H1 (cell line): ENCODE measurements at regions not wholly inside any gene's neighbourhood (a gene's known extent, or its start where the extent isn't known, plus 50 kb on each side); places are given as distances from the start of the nearest gene placed in this dataset.

Source experiments
- CTCF ChIA-PET: fragments of 300-600 bp; sonication (Branson Sonifier 250); formaldehyde crosslinking; loops from one replicate; lab custom pipeline; 2021; ENCODE audit not compliant: partially characterized antibody; lab: Charles Lee
- POLR2A ChIA-PET: fragments of 300-600 bp; sonication (Branson Sonifier 250); formaldehyde crosslinking; loops from one replicate; lab custom pipeline; 2021; ENCODE audit warnings: inconsistent platforms; ENCODE audit not compliant: partially characterized antibody; lab: Charles Lee
- DNase-seq, 2 experiments: peaks; one replicate each; pipeline versions ENCODE4 v3.0.0 to v3.0.0-alpha.2; 2010 to 2022; ENCODE audit warnings: low spot score in 2 of 2, low read depth in 1 of 2, mixed read lengths in 1 of 2
- FAIRE-seq: peaks from 2 replicates; lab custom pipeline; 2011; peaks lifted over from hg19 to GRCh38; lab: Jason Lieb, UNC
- H2AFZ ChIP-seq: 2 replicates; pipeline ENCODE4 v1.8.1; 2012; ENCODE audit warnings: low read length, inconsistent platforms
- H2AK5ac ChIP-seq: 2 replicates; pipeline ENCODE4 v1.6.1; 2013; ENCODE audit warnings: low read depth, low read length
- H2BK120ac ChIP-seq: replicated peaks from 2 replicates; pipeline ENCODE3; 2013; ENCODE audit warnings: low read depth, low read length, inconsistent platforms
- H2BK12ac ChIP-seq: 2 replicates; pipeline ENCODE4 v1.6.1; 2013; ENCODE audit warnings: low read depth, low read length
- H2BK15ac ChIP-seq: 2 replicates; pipeline ENCODE4 v1.6.1; 2013; ENCODE audit warnings: low read length
- H2BK20ac ChIP-seq: 2 replicates; pipeline ENCODE4 v1.6.1; 2013; ENCODE audit warnings: low read length
- H2BK5ac ChIP-seq: 2 replicates; pipeline ENCODE4 v1.6.1; 2013; ENCODE audit warnings: low read depth, low read length
- H3K14ac ChIP-seq: 2 replicates; pipeline ENCODE4 v1.6.1; 2013; ENCODE audit warnings: inconsistent platforms; ENCODE audit not compliant: insufficient read length
- H3K18ac ChIP-seq: 2 replicates; pipeline ENCODE4 v1.6.1; 2013; ENCODE audit warnings: low read length; ENCODE audit errors: extremely low read depth
- H3K23ac ChIP-seq: 2 replicates; pipeline ENCODE4 v1.6.1; 2013; ENCODE audit warnings: inconsistent platforms; ENCODE audit not compliant: insufficient read length
- H3K23me2 ChIP-seq: 2 replicates; pipeline ENCODE4 v1.6.1; 2013; ENCODE audit warnings: low read depth, low read length
- H3K27ac ChIP-seq: 2 replicates; pipeline ENCODE4 v1.6.1; 2011; ENCODE audit warnings: low read depth, low read length, inconsistent platforms
- H3K27me3 ChIP-seq, 4 experiments: replicated peaks in 1 of 4; 1 replicate in 1 of 4; 2 replicates in 3 of 4; pipeline versions ENCODE4 v1.6.1 to v1.8.1; 2011 to 2013; ENCODE audit warnings: low read length in 3 of 4, mild to moderate bottlenecking in 3 of 4, inconsistent platforms in 2 of 4, mixed read lengths in 2 of 4, moderate library complexity in 1 of 4; ENCODE audit not compliant: control insufficient read depth in 3 of 4, insufficient read depth in 3 of 4; ENCODE audit errors: extremely low read depth in 1 of 4
- H3K36me3 ChIP-seq, 4 experiments: 2 replicates each; pipeline versions ENCODE4 v1.6.1 to v1.8.1; 2011 to 2013; ENCODE audit warnings: mild to moderate bottlenecking in 4 of 4, low read length in 3 of 4, moderate library complexity in 2 of 4, control low read depth in 1 of 4, inconsistent platforms in 1 of 4; ENCODE audit not compliant: insufficient read depth in 4 of 4, control insufficient read depth in 2 of 4
- H3K4ac ChIP-seq: replicated peaks from 2 replicates; pipeline ENCODE3; 2013; ENCODE audit warnings: low read length, low read depth, mixed read lengths, inconsistent platforms; ENCODE audit not compliant: insufficient read length
- H3K4me1 ChIP-seq, 4 experiments: replicated peaks in 1 of 4; 1 replicate in 1 of 4; 2 replicates in 3 of 4; pipeline versions ENCODE4 v1.6.1 to v1.8.1; 2011 to 2013; ENCODE audit warnings: low read length in 3 of 4, inconsistent platforms in 2 of 4, mixed read lengths in 1 of 4; ENCODE audit not compliant: insufficient read depth in 4 of 4, control insufficient read depth in 3 of 4
- H3K4me2 ChIP-seq, 2 experiments: 2 replicates each; pipeline versions ENCODE4 v1.6.1 to v1.8.1; 2011 to 2013; ENCODE audit warnings: low read depth in 2 of 2, low read length in 2 of 2, control low read depth in 1 of 2, inconsistent platforms in 1 of 2, mild to moderate bottlenecking in 1 of 2; ENCODE audit not compliant: insufficient read depth in 1 of 2
- H3K4me3 ChIP-seq, 4 experiments: fragments of 200-600, 300-600 bp in 1 of 4; sonication (generic), shearing (Covaris generic), sonication (Bioruptor Twin) in 1 of 4; 2 replicates each; pipeline versions ENCODE4 v1.5.1 to v1.8.1; 2011 to 2016; ENCODE audit warnings: low read length in 4 of 4, low read depth in 3 of 4, control low read depth in 2 of 4, inconsistent platforms in 2 of 4, mild to moderate bottlenecking in 2 of 4, mixed read lengths in 1 of 4, moderate library complexity in 1 of 4; ENCODE audit not compliant: insufficient read depth in 2 of 4; ENCODE audit errors: extremely low read depth in 1 of 4
- H3K56ac ChIP-seq: replicated peaks from 2 replicates; pipeline ENCODE3; 2013; ENCODE audit warnings: low read depth, mild to moderate bottlenecking, mixed read lengths, low read length, inconsistent platforms; ENCODE audit not compliant: insufficient read length
- H3K79me1 ChIP-seq: 2 replicates; pipeline ENCODE4 v1.6.1; 2013; ENCODE audit warnings: low read depth, low read length, control low read depth
- H3K79me2 ChIP-seq, 2 experiments: 2 replicates each; pipeline versions ENCODE4 v1.6.1 to v1.8.1; 2012 to 2013; ENCODE audit warnings: low read length in 2 of 2, mild to moderate bottlenecking in 2 of 2, inconsistent platforms in 1 of 2; ENCODE audit not compliant: insufficient read depth in 2 of 2, control insufficient read depth in 1 of 2
- H3K9ac ChIP-seq, 4 experiments: replicated peaks in 1 of 4; 1 replicate in 1 of 4; 2 replicates in 3 of 4; pipeline versions ENCODE4 v1.6.1 to v1.8.1; 2011 to 2013; ENCODE audit warnings: low read depth in 3 of 4, low read length in 3 of 4, control low read depth in 2 of 4, mild to moderate bottlenecking in 2 of 4, moderate library complexity in 2 of 4, inconsistent platforms in 1 of 4; ENCODE audit errors: extremely low read depth in 1 of 4
- H3K9me3 ChIP-seq, 2 experiments: 2 replicates each; pipeline versions ENCODE4 v1.6.1 to v1.8.1; 2012 to 2013; ENCODE audit warnings: mild to moderate bottlenecking in 2 of 2, moderate library complexity in 2 of 2, control low read depth in 1 of 2, inconsistent platforms in 1 of 2, low read depth in 1 of 2, low read length in 1 of 2, mixed read lengths in 1 of 2; ENCODE audit not compliant: insufficient read depth in 2 of 2
- H4K20me1 ChIP-seq, 2 experiments: replicated peaks in 1 of 2; 2 replicates each; pipeline versions ENCODE3 to v1.8.1; 2011 to 2013; ENCODE audit warnings: inconsistent platforms in 2 of 2, low read length in 2 of 2, mild to moderate bottlenecking in 1 of 2; ENCODE audit not compliant: insufficient read depth in 2 of 2, control insufficient read depth in 1 of 2
- H4K5ac ChIP-seq: 2 replicates; pipeline ENCODE4 v1.6.1; 2013; ENCODE audit warnings: low read length, low read depth, mixed read lengths, inconsistent platforms; ENCODE audit not compliant: insufficient read length
- H4K8ac ChIP-seq: 2 replicates; pipeline ENCODE4 v1.8.0; 2013; ENCODE audit warnings: mild to moderate bottlenecking, moderate library complexity, low read length, inconsistent platforms; ENCODE audit not compliant: insufficient read depth; ENCODE audit errors: extremely low read depth
- H4K91ac ChIP-seq: replicated peaks from 2 replicates; pipeline ENCODE3; 2013; ENCODE audit warnings: low read length, mixed read lengths, inconsistent platforms; ENCODE audit not compliant: insufficient read length
- ASH2L ChIP-seq: fragments of 200-600, 300-600 bp; sonication (generic); IDR thresholded peaks from one replicate; pipeline ENCODE4 v1.7.1; 2017; ENCODE audit warnings: low read length
- NANOG ChIP-seq: IDR thresholded peaks from 2 replicates; pipeline ENCODE4 v1.6.1; 2011; ENCODE audit warnings: low read length, low read depth, mild to moderate bottlenecking, inconsistent platforms; ENCODE audit not compliant: insufficient read depth, poor library complexity, severe bottlenecking
- SP1 ChIP-seq: IDR thresholded peaks from 2 replicates; pipeline ENCODE4 v1.6.1; 2011; ENCODE audit warnings: low read depth, low read length
- TAF1 ChIP-seq: IDR thresholded peaks from 2 replicates; pipeline ENCODE4 v1.6.1; 2011; ENCODE audit warnings: mild to moderate bottlenecking, low read depth, low read length
- WGBS, 2 experiments: shearing (Covaris generic) in 1 of 2; methylation state at CpG; one replicate each; pipeline versions ENCODE4 v1.1.6 to v1.1.7; 2013 to 2015; ENCODE audit warnings: low lambda C conversion rate in 2 of 2, mixed read lengths in 2 of 2, inconsistent platforms in 1 of 2, low coverage in 1 of 2, missing lambda C conversion rate in 1 of 2; ENCODE audit not compliant: insufficient replicate concordance in 2 of 2, insufficient coverage in 1 of 2, insufficient read length in 1 of 2; ENCODE audit errors: extremely low coverage in 1 of 2, missing lambda C conversion rate in 1 of 2; 5-methylcytosine and 5-hydroxymethylcytosine counted together

DNA sequence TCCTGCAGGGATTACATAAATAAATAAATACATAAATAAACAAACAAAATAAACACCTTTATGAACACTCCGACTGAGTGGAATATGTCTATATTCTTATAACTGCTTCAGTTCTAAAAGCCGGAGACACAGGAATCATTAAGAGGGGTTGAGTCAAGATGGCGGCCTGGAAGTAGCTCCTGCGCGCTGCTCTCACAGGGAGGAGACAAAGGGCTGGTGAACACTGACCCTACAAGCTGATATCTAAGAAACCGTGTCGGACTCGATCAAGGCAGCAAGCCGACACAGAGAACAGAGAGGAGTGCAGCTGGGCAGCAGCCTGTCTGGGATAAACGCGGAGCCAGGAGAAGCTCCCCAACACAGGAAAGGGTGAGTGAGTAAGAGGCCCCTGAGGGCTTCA, 1098.6 kb upstream of the NCAM2 start:
- Histone ChIP-seq H3K36me3 (no peaks in the 10 kb centered on the region), H2BK120ac (no peak overlapping the region), H4K20me1 (no peaks in the 10 kb centered on the region), H4K5ac (no peak overlapping the region), H3K23ac (no peak overlapping the region), H2AK5ac (no peak overlapping the region), H2BK12ac (no peak overlapping the region), H2BK15ac (no peak overlapping the region), H3K79me1 (no peaks in the 10 kb centered on the region), H3K14ac (no peak overlapping the region), H3K9ac (no peak overlapping the region), H3K4me2 (no peak overlapping the region), H3K27me3 (no peaks in the 10 kb centered on the region), H3K4ac (no peak overlapping the region), H3K9me3 (0 out of 4 replicates have a peak, but pooled peaks cover 0 to 4% of the 10 kb centered on the region in 2 experiments), H3K4me3 (no peak overlapping the region), H3K4me1 (no peaks in the 10 kb centered on the region), H3K27ac (no peak overlapping the region), H4K91ac (no peak overlapping the region), H4K8ac (no peak overlapping the region), H3K23me2 (no peaks in the 10 kb centered on the region), H3K56ac (no peak overlapping the region), H2BK20ac (no peak overlapping the region), H3K18ac (no peak overlapping the region), H2AFZ (no peak overlapping the region), H2BK5ac (no peak overlapping the region), H3K79me2 (no peaks in the 10 kb centered on the region)
- DNase-seq (no peak), FAIRE-seq (no peak)
- TF ChIP-seq NANOG: no peak
- TF ChIP-seq ASH2L: no peak
- TF ChIP-seq SP1: no peak
- no peak for TF ChIP-seq TAF1
- 98% methylated on average over 10 of the region's 11 CpGs; no CpG with 5 or more reads in 1 of the 2 experiments for WGBS, 2 experiments
- CTCF ChIA-PET: no interaction called here
- POLR2A ChIA-PET: no interaction called here
